ENCODE measurements at regions not wholly inside any gene's neighbourhood (a gene's known extent, or its start where the extent isn't known, plus 50 kb on each side); places are given as distances from the start of the nearest gene placed in this dataset.

DNA sequence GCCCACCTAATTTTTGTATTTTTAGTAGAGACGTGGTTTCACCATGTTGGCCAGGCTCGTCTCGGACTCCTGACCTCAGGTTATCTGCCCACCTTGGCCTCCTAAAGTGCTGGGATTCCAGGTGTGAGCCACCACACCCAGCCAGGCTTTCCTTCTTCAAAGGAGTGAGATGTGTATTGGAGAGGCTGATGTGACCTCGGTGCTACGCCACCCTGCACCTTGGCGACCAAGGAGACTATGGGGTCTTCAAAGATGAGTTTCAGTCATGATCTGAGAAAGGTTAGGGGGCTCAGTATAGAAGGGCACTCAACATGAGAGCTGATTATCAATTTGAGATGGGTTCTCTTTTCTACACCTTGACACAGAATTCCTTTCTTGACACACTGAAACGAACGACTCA lies 284.2 kb upstream of the WWC1 start:
- H3K27ac Mint-ChIP-seq, result no peak overlapping the region
- intact Hi-C loops (cut with DNase I, micrococcal nuclease), result no loop called here
- no peak overlapping the region for H3K4me3 Mint-ChIP-seq
- H3K9me3 Mint-ChIP-seq (ENCODE audit: low read depth), result no peaks in the 10 kb centered on the region
- ChIA-PET POLR2A (no interaction called here), CTCF (no interaction called here)
- no peaks in the 10 kb centered on the region for H3K36me3 Mint-ChIP-seq (ENCODE audit: low read depth)
- H3K4me1 Mint-ChIP-seq, result no peaks in the 10 kb centered on the region
- DNase-seq (no peak), ATAC-seq (no peak)
- peaks cover 2% of the 10 kb centered on the region for H3K27me3 Mint-ChIP-seq

DNA sequence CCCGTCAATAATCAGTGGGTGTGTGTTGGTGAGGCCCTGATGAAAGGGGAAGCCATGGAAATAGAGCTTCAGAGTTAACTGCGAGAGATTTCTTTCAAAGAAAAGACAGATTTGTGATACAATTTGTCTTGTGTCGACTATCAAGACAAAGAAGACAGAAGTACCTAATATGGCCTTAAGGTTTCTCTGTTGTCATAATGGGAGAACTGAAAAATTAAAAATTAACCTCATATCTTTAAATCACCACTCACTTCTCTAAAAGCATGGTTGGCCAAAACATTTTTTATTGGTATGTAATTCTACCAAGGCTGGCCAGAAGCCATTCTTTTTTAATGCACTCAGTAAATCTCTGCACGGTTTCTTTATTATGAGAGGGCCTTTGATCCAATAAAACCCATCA lies 282.9 kb upstream of the WWC1 start:
- Mint-ChIP-seq H3K9me3 (ENCODE audit: low read depth) (no peaks in the 10 kb centered on the region), H3K4me3 (no peak overlapping the region), H3K27ac (no peak overlapping the region), H3K27me3 (peaks cover 2% of the 10 kb centered on the region), H3K4me1 (no peaks in the 10 kb centered on the region), H3K36me3 (ENCODE audit: low read depth) (no peaks in the 10 kb centered on the region)
- ChIA-PET CTCF (no interaction called here), POLR2A (no interaction called here)
- no peak for ATAC-seq
- intact Hi-C loops (cut with DNase I, micrococcal nuclease), result no loop called here
- no peak for DNase-seq

DNA sequence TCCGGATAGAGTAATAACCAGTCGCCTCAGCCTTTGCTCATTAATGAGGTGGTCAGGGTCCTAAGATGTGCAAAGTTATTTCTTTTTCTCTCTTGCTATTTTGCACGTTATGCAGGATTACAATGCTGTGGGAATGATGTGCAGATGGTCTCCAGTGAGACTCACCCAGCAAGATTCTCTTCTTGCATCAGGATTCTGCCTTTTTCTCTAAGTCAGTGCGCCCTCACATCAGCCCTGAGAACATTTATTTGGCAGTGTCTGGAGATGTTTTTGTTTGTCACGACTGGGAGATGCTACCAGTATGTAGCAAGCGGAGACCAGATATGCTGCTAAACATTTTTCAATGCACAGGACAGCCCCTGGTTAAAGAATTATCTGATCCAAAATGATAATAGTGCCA lies 280.3 kb upstream of the WWC1 start:
- no peak overlapping the region for H3K4me3 Mint-ChIP-seq
- ChIA-PET CTCF (no interaction called here), POLR2A (no interaction called here)
- intact Hi-C loops (cut with DNase I, micrococcal nuclease), result no loop called here
- H3K36me3 Mint-ChIP-seq (ENCODE audit: low read depth), result no peaks in the 10 kb centered on the region
- no peaks in the 10 kb centered on the region for H3K27me3 Mint-ChIP-seq
- no peaks in the 10 kb centered on the region for H3K9me3 Mint-ChIP-seq (ENCODE audit: low read depth)
- H3K4me1 Mint-ChIP-seq, result no peaks in the 10 kb centered on the region
- H3K27ac Mint-ChIP-seq, result no peak overlapping the region
- no peak for DNase-seq
- no peak for ATAC-seq

DNA sequence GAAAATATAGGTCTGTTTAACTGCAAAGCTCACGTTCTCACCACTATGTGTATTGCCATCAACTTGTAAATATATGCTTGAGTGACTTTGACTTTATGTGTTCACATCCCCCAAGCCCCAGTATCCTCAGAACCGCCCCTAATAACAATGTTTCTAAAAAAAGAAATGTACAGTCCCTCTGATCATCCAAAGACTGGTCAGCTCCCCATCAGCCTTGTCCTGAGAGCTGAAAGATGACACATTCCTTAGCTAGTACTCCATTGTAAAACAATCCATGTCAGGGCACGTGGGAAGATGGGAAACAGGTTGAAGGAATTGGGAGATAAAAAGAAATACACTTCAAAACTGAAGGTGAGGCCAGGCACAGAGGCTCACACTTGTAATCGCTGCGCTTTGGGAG lies 279.4 kb upstream of the WWC1 start:
- DNase-seq (no peak), ATAC-seq (no peak)
- no peaks in the 10 kb centered on the region for H3K27me3 Mint-ChIP-seq
- POLR2A ChIA-PET, result no interaction called here
- intact Hi-C loops (cut with DNase I, micrococcal nuclease), result no loop called here
- CTCF ChIA-PET, result no interaction called here
- H3K4me1 Mint-ChIP-seq, result no peaks in the 10 kb centered on the region
- H3K27ac Mint-ChIP-seq, result no peak overlapping the region
- no peaks in the 10 kb centered on the region for H3K9me3 Mint-ChIP-seq (ENCODE audit: low read depth)
- no peaks in the 10 kb centered on the region for H3K36me3 Mint-ChIP-seq (ENCODE audit: low read depth)
- H3K4me3 Mint-ChIP-seq, result no peak overlapping the region

DNA sequence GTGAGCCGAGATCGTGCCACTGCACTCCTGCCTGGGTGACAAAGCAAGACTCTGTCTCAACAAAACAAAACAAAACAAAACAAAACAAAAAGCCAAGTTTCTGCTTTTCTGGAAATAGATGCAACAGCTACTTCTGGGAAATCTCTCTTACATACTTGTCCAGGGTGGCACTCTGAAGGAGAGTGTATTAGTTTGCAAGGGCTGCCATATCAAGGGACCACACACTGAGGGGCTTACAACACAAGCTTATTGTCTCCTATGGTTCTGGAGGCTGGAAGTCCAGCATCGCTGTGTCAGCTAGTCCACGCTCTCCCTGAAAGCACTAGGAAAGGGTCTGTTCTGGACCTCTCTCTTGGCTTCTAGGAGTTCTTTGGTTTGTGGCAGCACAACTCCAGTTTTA lies 277.9 kb upstream of the WWC1 start:
- CTCF ChIA-PET, result interaction anchor here (1.4 kb wide), 1 partner anchor 257 kb away, joined by 4 read pairs; no protein-coding TSS in a partner anchor
- no peak overlapping the region for H3K27ac Mint-ChIP-seq
- H3K4me3 Mint-ChIP-seq, result no peak overlapping the region
- ATAC-seq (no peak), DNase-seq (no peak)
- H3K4me1 Mint-ChIP-seq, result no peaks in the 10 kb centered on the region
- POLR2A ChIA-PET, result no interaction called here
- no peaks in the 10 kb centered on the region for H3K36me3 Mint-ChIP-seq (ENCODE audit: low read depth)
- H3K9me3 Mint-ChIP-seq (ENCODE audit: low read depth), result no peaks in the 10 kb centered on the region
- intact Hi-C loops (cut with DNase I, micrococcal nuclease), result no loop called here
- no peaks in the 10 kb centered on the region for H3K27me3 Mint-ChIP-seq

DNA sequence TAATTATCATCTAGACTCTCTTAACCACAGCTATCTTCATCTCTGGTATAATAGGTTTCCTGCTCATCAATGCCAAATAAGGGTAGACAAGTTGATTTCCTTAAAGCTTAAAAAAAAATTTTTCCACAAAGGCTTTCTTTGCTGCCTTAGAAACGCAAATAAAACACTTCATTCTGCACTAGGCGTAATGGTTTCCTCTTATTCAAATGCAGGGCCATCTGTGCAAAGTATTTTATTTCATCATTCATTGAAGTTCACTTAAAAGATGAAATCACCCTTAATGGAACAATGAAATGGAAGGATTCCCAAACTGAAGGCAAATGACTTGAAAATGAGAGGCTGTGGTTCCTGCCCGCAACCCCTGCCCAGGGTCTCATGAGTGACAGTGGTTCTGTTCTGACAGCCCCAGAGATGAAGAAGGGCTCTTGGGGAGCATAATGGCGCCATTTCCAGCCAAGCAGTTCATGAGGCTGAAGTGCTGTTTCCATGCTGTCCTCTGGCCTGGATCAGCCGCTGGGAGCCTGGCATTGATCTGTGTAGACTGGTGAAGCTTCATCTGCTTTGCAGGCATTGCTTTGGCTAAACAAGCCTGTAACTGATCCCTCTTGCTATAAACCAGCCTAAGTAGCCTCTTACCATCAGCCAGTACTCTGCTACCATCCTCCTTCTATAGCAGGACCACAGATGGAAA lies 276.9 kb upstream of the WWC1 start:
- no peak overlapping the region for H3K27ac Mint-ChIP-seq
- no peaks in the 10 kb centered on the region for H3K4me1 Mint-ChIP-seq
- no peaks in the 10 kb centered on the region for H3K9me3 Mint-ChIP-seq (ENCODE audit: low read depth)
- peaks cover 4% of the 10 kb centered on the region for H3K27me3 Mint-ChIP-seq
- DNase-seq (no peak), ATAC-seq (no peak)
- CTCF ChIA-PET, result interaction anchor here (1.4 kb wide), 1 partner anchor 255 kb away, joined by 4 read pairs; no protein-coding TSS in a partner anchor
- no peak overlapping the region for H3K4me3 Mint-ChIP-seq
- H3K36me3 Mint-ChIP-seq (ENCODE audit: low read depth), result no peaks in the 10 kb centered on the region
- intact Hi-C loops (cut with DNase I, micrococcal nuclease), result no loop called here
- POLR2A ChIA-PET, result no interaction called here

DNA sequence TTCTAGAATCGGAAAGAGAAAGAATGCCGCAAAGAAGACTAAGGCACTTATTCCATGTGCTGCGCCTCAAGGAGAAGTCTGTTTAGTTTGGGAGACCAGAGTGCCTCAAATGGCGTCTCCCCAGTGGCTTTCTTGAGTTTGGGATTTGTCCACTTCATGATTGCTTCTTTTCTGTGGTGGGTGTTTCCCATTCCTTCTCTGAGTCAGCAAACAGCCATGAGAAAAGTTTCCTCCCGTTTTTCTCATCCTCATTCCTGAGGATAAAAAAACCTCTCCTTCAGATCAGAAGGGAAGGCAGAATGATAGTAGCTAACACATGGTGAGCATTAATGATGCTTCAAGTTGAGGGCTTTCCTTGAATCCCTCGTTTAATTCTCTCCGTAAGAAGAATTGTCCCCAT lies 275.9 kb upstream of the WWC1 start:
- CTCF ChIA-PET, result no interaction called here
- Mint-ChIP-seq H3K27ac (no peak overlapping the region), H3K4me1 (no peaks in the 10 kb centered on the region), H3K27me3 (peaks cover 4% of the 10 kb centered on the region), H3K36me3 (ENCODE audit: low read depth) (no peaks in the 10 kb centered on the region), H3K9me3 (ENCODE audit: low read depth) (no peaks in the 10 kb centered on the region), H3K4me3 (no peak overlapping the region)
- DNase-seq, result no peak
- no peak for ATAC-seq
- intact Hi-C loops (cut with DNase I, micrococcal nuclease), result no loop called here
- POLR2A ChIA-PET, result no interaction called here

DNA sequence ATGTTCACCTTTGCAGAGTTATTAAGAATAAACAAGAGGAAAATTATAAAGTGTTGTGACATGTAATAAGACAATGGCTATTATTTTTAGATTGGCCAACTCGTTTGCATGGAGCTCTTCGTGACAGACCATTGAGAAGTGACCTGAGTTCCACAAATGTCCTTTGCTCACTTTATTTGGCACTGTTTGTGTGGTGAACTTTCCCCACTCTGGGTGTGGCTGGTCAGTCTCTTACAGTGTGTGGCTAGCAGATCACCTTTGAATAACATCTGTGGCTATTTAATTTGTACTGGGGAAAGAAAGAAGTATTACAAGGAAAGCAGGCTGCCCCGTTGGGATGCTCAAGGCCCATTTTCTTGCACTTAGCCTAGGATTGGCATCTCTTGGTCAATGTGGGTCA lies 274.1 kb upstream of the WWC1 start:
- Mint-ChIP-seq H3K36me3 (ENCODE audit: low read depth) (no peaks in the 10 kb centered on the region), H3K27ac (no peak overlapping the region), H3K27me3 (peaks cover 4% of the 10 kb centered on the region), H3K9me3 (ENCODE audit: low read depth) (no peaks in the 10 kb centered on the region), H3K4me3 (no peak overlapping the region), H3K4me1 (no peaks in the 10 kb centered on the region)
- ATAC-seq (no peak), DNase-seq (no peak)
- ChIA-PET POLR2A (no interaction called here), CTCF (interaction anchor here (1.4 kb wide), 1 partner anchor 10 kb away, joined by 3 read pairs; no protein-coding TSS in a partner anchor)
- intact Hi-C loops (cut with DNase I, micrococcal nuclease), result no loop called here

DNA sequence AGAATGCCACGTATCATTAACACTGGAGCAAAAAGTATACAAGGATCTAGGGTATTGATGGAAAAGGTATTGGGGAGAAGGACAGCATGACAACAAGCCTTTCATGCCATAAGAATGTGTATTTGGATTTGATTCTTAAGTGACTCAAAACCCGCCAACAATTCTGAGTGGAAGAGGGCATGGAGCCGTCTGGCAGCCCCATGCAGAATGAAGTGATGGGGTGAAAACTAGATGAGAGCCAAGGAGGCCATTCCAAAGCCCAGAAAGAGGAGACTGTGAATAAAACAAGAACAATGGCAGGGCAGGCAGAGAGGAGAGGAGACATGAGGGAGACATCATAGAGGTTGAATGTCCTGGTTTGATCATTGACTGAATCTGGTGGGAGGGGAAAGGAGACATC lies 272.3 kb upstream of the WWC1 start:
- POLR2A ChIA-PET, result no interaction called here
- intact Hi-C loops (cut with DNase I, micrococcal nuclease), result no loop called here
- CTCF ChIA-PET, result no interaction called here
- Mint-ChIP-seq H3K27me3 (peaks cover 4% of the 10 kb centered on the region), H3K27ac (no peak overlapping the region), H3K36me3 (ENCODE audit: low read depth) (no peaks in the 10 kb centered on the region), H3K4me3 (no peak overlapping the region), H3K4me1 (no peaks in the 10 kb centered on the region), H3K9me3 (ENCODE audit: low read depth) (no peaks in the 10 kb centered on the region)
- no peak for DNase-seq
- ATAC-seq, result no peak

DNA sequence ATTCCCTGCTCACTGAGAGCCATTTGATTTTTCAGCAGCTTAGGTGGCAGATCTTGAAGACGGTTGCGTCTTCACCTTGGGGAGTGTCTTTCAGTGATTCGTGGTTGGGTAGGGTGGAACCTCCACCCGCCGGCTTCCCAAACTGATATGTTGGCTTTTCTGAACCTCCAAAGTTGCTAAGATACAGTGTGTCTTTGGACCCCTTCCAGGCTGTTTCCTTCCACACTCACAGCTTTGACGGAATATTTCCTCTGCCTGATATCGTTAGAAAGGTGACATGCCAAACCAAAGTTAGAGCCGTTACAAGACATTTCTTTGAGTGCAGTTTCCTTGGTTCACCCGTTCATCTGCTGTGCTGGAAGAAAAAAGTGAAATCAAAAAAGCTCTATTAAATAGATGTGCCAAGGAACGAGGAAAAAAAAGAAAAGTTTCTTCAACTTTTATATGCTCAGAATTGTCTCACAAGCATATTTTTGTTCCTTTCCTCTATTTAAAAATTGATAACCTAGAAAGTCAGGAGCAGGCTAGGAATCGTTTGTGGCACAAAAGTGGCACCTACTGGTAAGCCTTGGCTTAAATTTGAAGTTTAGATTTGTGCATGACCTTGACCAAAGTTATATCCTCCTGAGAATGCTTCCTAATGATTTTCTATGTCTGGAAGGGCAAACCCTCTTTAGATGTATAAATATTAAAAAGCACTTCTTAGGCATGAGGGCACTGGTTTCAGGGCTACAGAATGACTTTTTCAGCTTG lies 270.7 kb upstream of the WWC1 start:
- ATAC-seq (no peak), DNase-seq (no peak)
- Mint-ChIP-seq H3K4me3 (no peak overlapping the region), H3K36me3 (ENCODE audit: low read depth) (no peaks in the 10 kb centered on the region), H3K27ac (no peak overlapping the region), H3K4me1 (no peaks in the 10 kb centered on the region), H3K27me3 (peaks cover 4% of the 10 kb centered on the region), H3K9me3 (ENCODE audit: low read depth) (no peaks in the 10 kb centered on the region)
- ChIA-PET POLR2A (no interaction called here), CTCF (interaction anchor here (0.9 kb wide), 1 partner anchor 27 kb away, joined by 3 read pairs; no protein-coding TSS in a partner anchor)
- intact Hi-C loops (cut with DNase I, micrococcal nuclease), result no loop called here

DNA sequence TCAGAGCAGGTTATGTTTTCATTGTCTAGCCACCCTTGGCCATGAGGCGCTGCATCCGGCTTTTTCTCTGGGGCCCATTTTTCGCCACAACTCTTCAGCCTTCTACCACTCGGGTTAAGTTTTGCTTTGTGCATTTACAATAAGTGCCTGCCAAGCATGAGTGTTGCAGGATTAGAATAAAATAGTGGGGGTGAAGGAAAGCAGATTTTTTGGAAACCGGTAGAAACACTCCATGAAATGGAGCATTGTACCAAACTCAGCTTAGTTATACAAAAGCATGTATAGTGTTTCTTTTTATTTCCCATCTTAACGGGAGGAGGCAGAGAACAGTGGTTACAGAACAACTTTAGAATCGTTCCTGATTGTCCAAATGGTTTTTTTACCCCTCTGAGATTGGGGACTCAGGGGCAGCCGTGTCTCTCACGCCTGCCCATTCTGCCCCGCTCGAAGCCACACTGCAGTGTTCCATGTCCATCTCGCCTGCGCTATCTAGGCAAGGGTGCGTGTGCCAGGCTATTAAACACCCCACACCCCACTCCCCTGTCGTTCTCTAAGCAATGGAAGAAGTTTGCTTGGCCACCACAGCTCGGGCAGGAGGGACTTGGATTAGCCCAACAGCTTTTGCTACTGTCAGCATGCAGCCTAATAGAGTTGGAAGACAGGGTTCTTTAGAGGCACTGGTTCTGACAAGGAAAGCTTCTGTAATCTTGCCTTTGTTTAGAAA lies 268.8 kb upstream of the WWC1 start:
- Mint-ChIP-seq H3K27me3 (peaks cover 4% of the 10 kb centered on the region), H3K4me1 (no peaks in the 10 kb centered on the region), H3K9me3 (ENCODE audit: low read depth) (no peaks in the 10 kb centered on the region), H3K4me3 (no peak overlapping the region), H3K27ac (no peak overlapping the region), H3K36me3 (ENCODE audit: low read depth) (no peaks in the 10 kb centered on the region)
- intact Hi-C loops (cut with DNase I, micrococcal nuclease), result no loop called here
- DNase-seq (no peak), ATAC-seq (no peak)
- ChIA-PET CTCF (no interaction called here), POLR2A (no interaction called here)

DNA sequence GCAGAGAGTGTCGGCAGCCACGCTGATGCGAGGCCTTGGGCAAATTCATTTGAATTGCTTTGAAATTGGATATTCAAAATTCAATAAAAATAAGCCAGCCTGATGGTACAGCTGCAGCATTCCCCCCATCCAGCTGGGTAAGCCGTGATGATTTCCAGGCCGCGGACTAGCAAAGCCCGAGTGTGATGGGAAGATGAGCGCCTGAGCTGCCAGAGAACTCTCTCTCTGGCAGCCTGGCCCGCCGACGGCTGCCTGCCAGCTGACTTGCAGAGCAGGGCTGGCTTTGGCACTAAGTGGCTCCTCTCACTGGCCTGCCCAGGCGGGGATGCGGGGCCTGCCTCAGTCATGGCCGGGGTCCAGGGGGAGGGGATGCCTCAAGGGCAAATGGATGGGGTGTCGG lies 268.3 kb upstream of the WWC1 start:
- Mint-ChIP-seq H3K36me3 (ENCODE audit: low read depth) (no peaks in the 10 kb centered on the region), H3K27ac (no peak overlapping the region), H3K4me1 (no peaks in the 10 kb centered on the region), H3K9me3 (ENCODE audit: low read depth) (no peaks in the 10 kb centered on the region), H3K4me3 (no peak overlapping the region), H3K27me3 (peaks cover 4% of the 10 kb centered on the region)
- intact Hi-C loops (cut with DNase I, micrococcal nuclease), result no loop called here
- ATAC-seq (no peak), DNase-seq (no peak)
- ChIA-PET CTCF (no interaction called here), POLR2A (no interaction called here)
